ENCODE measurements at regions not wholly inside any gene's neighbourhood (a gene's known extent, or its start where the extent isn't known, plus 50 kb on each side); places are given as distances from the start of the nearest gene placed in this dataset.
"Not testable (repeated sequence)": the region's sequence is repeated elsewhere in the genome, so short reads cannot be mapped to it uniquely, and the experiment has no call there.

- no peak for TF ChIP-seq CTCF (IDR thresholded peaks at IDR 0.05; ENCODE audit: insufficient read depth, low read length, severe bottlenecking)
- no peaks in the 10 kb centered on the region for H3K36me3 ChIP-seq (ENCODE audit: control insufficient read depth, insufficient read depth, low read length)
- FAIRE-seq (no peak), DNase-seq (ENCODE audit: low read depth) (no peak)
- no peak overlapping the region for H3K4me3 ChIP-seq (ENCODE audit: low read depth, low read length)
- no peaks in the 10 kb centered on the region for H3K27me3 ChIP-seq (ENCODE audit: control insufficient read depth, insufficient read depth, low read length)
Observed at GRCh38 chr6:167707686-167708500, 118.8 kb upstream of the AFDN start.

- Histone ChIP-seq H3K27me3 (ENCODE audit: control insufficient read depth, insufficient read depth, low read length) (no peaks in the 10 kb centered on the region), H3K36me3 (ENCODE audit: control insufficient read depth, insufficient read depth, low read length) (no peaks in the 10 kb centered on the region), H3K4me3 (ENCODE audit: low read depth, low read length) (no peak overlapping the region)
- DNase-seq (ENCODE audit: low read depth) (no peak), FAIRE-seq (no peak)
- no peak for TF ChIP-seq CTCF (IDR thresholded peaks at IDR 0.05; ENCODE audit: insufficient read depth, low read length, severe bottlenecking)
Observed at GRCh38 chr6:167708501-167709094, 118.1 kb upstream of the AFDN start.

GRCh38 chr6:167709196-167709595, 117.5 kb upstream of the AFDN start:
- Histone ChIP-seq H3K4me3 (ENCODE audit: low read depth, low read length) (no peak overlapping the region), H3K36me3 (ENCODE audit: control insufficient read depth, insufficient read depth, low read length) (no peaks in the 10 kb centered on the region), H3K27me3 (ENCODE audit: control insufficient read depth, insufficient read depth, low read length) (no peaks in the 10 kb centered on the region)
- TF ChIP-seq CTCF (IDR thresholded peaks at IDR 0.05; ENCODE audit: insufficient read depth, low read length, severe bottlenecking) = no peak
- no peak for FAIRE-seq
- DNase-seq (ENCODE audit: low read depth) = no peak

- DNase-seq (ENCODE audit: low read depth); H3K27me3 ChIP-seq (ENCODE audit: control insufficient read depth, insufficient read depth, low read length); H3K36me3 ChIP-seq (ENCODE audit: control insufficient read depth, insufficient read depth, low read length); H3K4me3 ChIP-seq (ENCODE audit: low read depth, low read length): not testable (repeated sequence)
- FAIRE-seq = peak; percentile 36
Observed at GRCh38 chr6:167709776-167710336, 116.9 kb upstream of the AFDN start.

GRCh38 chr6:167710363-167710920, 116.3 kb upstream of the AFDN start:
- Histone ChIP-seq H3K4me3 (ENCODE audit: low read depth, low read length) (no peak overlapping the region), H3K36me3 (ENCODE audit: control insufficient read depth, insufficient read depth, low read length) (no peaks in the 10 kb centered on the region), H3K27me3 (ENCODE audit: control insufficient read depth, insufficient read depth, low read length) (no peaks in the 10 kb centered on the region)
- FAIRE-seq = no peak
- no peak for DNase-seq (ENCODE audit: low read depth)
- no peak for TF ChIP-seq CTCF (IDR thresholded peaks at IDR 0.05; ENCODE audit: insufficient read depth, low read length, severe bottlenecking)

- FAIRE-seq = no peak
- no peak overlapping the region for H3K4me3 ChIP-seq (ENCODE audit: low read depth, low read length)
- no peak for TF ChIP-seq CTCF (IDR thresholded peaks at IDR 0.05; ENCODE audit: insufficient read depth, low read length, severe bottlenecking)
- no peaks in the 10 kb centered on the region for H3K27me3 ChIP-seq (ENCODE audit: control insufficient read depth, insufficient read depth, low read length)
- H3K36me3 ChIP-seq (ENCODE audit: control insufficient read depth, insufficient read depth, low read length) = no peaks in the 10 kb centered on the region
- DNase-seq (ENCODE audit: low read depth) = no peak
Observed at GRCh38 chr6:167711211-167711610, 115.5 kb upstream of the AFDN start.
